ENCODE measurements at regions not wholly inside any gene's neighbourhood (a gene's known extent, or its start where the extent isn't known, plus 50 kb on each side); places are given as distances from the start of the nearest gene placed in this dataset.

DNA sequence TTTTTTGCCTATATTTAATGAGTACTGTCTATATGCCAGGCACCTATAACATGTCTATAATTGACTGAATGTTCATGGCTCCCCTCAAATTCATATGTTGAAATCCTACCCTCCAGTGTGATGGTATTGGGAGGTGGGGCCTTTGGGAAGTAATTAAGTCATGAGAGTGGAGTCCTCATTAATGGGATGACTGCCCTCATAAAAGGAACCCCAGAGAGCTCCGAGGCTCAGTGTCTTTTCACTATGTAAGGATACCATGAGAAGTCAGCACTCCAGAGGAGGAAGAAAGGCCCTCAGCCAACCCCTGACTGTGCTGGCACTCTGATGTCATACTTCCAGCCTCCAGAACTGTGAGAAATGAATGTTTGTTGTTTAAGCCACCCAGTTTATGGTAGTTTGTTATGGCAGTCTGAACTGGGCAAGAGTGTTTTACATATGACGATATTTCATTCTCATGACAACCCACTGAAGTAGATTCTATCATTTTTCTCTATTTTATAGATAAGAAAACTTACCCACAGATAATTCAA, 61.1 kb upstream of the PCGF5 start:
- ATAC-seq (ENCODE audit: low read depth) (no peak), DNase-seq (no peak)
- Histone ChIP-seq H3K36me3 (replicated peaks in 1 of 2; ENCODE audit: control extremely low read depth in 1 of 2, control insufficient read depth in 1 of 2, extremely low read depth in 1 of 2, insufficient read depth in 2 of 2, low read length in 1 of 2) (no peaks in the 10 kb centered on the region), H3K4me3 (ENCODE audit: control extremely low read depth in 1 of 5, extremely low read depth in 1 of 5, insufficient read depth in 1 of 5, low read depth in 2 of 5, low read length in 4 of 5) (no peak overlapping the region), H3K4me1 (ENCODE audit: control insufficient read depth in 2 of 2, insufficient read depth in 2 of 2, low read length in 2 of 2) (peaks cover 9 to 14% of the 10 kb centered on the region in 2 donors), H3K79me2 (ENCODE audit: control insufficient read depth, insufficient read depth, low read length) (peaks cover 22% of the 10 kb centered on the region), H3K9me3 (ENCODE audit: control extremely low read depth in 1 of 3, control insufficient read depth in 2 of 3, insufficient read depth in 1 of 3, low read length in 2 of 3) (no peaks in the 10 kb centered on the region), H2AFZ (ENCODE audit: insufficient read depth, low read depth, low read length, poor library complexity, severe bottlenecking) (no peak overlapping the region), H3K9ac (ENCODE audit: low read length) (no peak overlapping the region), H3K27me3 (replicated peaks in 1 of 4; ENCODE audit: control extremely low read depth in 1 of 4, control insufficient read depth in 3 of 4, insufficient read depth in 4 of 4, low read length in 3 of 4) (no peaks in the 10 kb centered on the region), H3K4me2 (replicated peaks; ENCODE audit: low read depth, low read length, poor library complexity, severe bottlenecking) (no peak overlapping the region), H4K20me1 (ENCODE audit: control insufficient read depth, insufficient read depth, low read length, poor library complexity, severe bottlenecking) (no peaks in the 10 kb centered on the region), H3K27ac (ENCODE audit: low read length in 2 of 2) (no peak overlapping the region)
- Mint-ChIP-seq H3K4me3 (no peak overlapping the region), H3K27ac (no peak overlapping the region), H3K9me3 (ENCODE audit: insufficient read depth) (no peaks in the 10 kb centered on the region), H3K4me1 (peaks cover 15% of the 10 kb centered on the region), H3K27me3 (no peaks in the 10 kb centered on the region)
- 86% methylated on average over 1 of the region's 2 CpGs for WGBS (ENCODE audit: insufficient coverage)
- ChIA-PET POLR2A (no interaction called here), CTCF (interaction anchor here (0.6 to 1.7 kb wide), 5 partner anchors 61 to 272 kb away, joined by 3 to 11 read pairs (median 3); partner anchors contain the start of gene PCGF5)
- TF ChIP-seq, protein P1, sequence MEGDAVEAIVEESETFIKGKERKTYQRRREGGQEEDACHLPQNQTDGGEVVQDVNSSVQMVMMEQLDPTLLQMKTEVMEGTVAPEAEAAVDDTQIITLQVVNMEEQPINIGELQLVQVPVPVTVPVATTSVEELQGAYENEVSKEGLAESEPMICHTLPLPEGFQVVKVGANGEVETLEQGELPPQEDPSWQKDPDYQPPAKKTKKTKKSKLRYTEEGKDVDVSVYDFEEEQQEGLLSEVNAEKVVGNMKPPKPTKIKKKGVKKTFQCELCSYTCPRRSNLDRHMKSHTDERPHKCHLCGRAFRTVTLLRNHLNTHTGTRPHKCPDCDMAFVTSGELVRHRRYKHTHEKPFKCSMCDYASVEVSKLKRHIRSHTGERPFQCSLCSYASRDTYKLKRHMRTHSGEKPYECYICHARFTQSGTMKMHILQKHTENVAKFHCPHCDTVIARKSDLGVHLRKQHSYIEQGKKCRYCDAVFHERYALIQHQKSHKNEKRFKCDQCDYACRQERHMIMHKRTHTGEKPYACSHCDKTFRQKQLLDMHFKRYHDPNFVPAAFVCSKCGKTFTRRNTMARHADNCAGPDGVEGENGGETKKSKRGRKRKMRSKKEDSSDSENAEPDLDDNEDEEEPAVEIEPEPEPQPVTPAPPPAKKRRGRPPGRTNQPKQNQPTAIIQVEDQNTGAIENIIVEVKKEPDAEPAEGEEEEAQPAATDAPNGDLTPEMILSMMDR (IDR thresholded peaks at IDR 0.05), result no peak
- no peak for TF ChIP-seq EZH2 (IDR thresholded peaks at IDR 0.05; ENCODE audit: borderline replicate concordance, insufficient read depth, low read depth, low read length, poor library complexity, severe bottlenecking)
- intact Hi-C loops (cut with micrococcal nuclease), result no loop called here

DNA sequence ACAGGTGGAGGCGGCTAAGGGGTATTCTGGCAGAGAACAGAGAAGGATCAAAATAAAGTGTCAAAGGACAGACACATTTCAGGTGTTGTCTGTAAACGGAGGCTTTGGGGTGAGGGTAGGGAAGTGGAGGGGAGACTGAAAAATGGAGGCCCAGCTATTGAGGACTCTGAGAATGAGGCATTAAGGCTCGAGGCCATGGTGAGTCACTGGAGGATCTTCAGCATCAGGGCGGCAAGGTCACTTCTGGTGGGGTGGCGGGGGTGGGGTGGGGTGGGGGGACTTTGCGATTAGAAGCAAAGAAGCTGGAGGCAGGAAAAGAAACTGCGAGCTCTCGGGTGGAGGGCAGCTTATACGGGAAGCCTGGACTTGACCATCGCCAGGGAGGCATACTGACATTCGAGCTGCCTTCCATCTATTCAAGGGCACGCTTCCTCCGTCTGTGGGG, 58.4 kb upstream of the PCGF5 start:
- ATAC-seq (ENCODE audit: low read depth) (no peak), DNase-seq (no peak)
- Mint-ChIP-seq H3K27ac (peak overlapping the region; percentile 95), H3K4me1 (peaks cover 37% of the 10 kb centered on the region), H3K9me3 (ENCODE audit: insufficient read depth) (no peaks in the 10 kb centered on the region), H3K4me3 (peak overlapping the region; percentile 88), H3K27me3 (no peaks in the 10 kb centered on the region)
- intact Hi-C loops (cut with micrococcal nuclease), result loop anchor here (1.0 to 5.0 kb wide), 7 partner anchors 60 to 1860 kb away; partner anchors contain the start of genes BTAF1, HECTD2 and IFIT2
- Histone ChIP-seq H4K20me1 (ENCODE audit: control insufficient read depth, insufficient read depth, low read length, poor library complexity, severe bottlenecking) (peaks cover 19% of the 10 kb centered on the region), H3K9ac (ENCODE audit: low read length) (peak overlapping the region; percentile 85), H3K4me3 (ENCODE audit: control extremely low read depth in 1 of 5, extremely low read depth in 1 of 5, insufficient read depth in 1 of 5, low read depth in 2 of 5, low read length in 4 of 5) (peak overlapping the region; percentile 42 to 83 (median 77)), H3K27ac (ENCODE audit: low read length in 2 of 2) (peak overlapping the region; percentile 68 to 88), H3K79me2 (ENCODE audit: control insufficient read depth, insufficient read depth, low read length) (peaks cover 46% of the 10 kb centered on the region), H2AFZ (ENCODE audit: insufficient read depth, low read depth, low read length, poor library complexity, severe bottlenecking) (peak overlapping the region; percentile 86), H3K9me3 (ENCODE audit: control extremely low read depth in 1 of 3, control insufficient read depth in 2 of 3, insufficient read depth in 1 of 3, low read length in 2 of 3) (no peaks in the 10 kb centered on the region), H3K4me2 (replicated peaks; ENCODE audit: low read depth, low read length, poor library complexity, severe bottlenecking) (peak overlapping the region; percentile 93), H3K36me3 (replicated peaks in 1 of 2; ENCODE audit: control extremely low read depth in 1 of 2, control insufficient read depth in 1 of 2, extremely low read depth in 1 of 2, insufficient read depth in 2 of 2, low read length in 1 of 2) (no peaks in the 10 kb centered on the region), H3K27me3 (replicated peaks in 1 of 4; ENCODE audit: control extremely low read depth in 1 of 4, control insufficient read depth in 3 of 4, insufficient read depth in 4 of 4, low read length in 3 of 4) (no peaks in the 10 kb centered on the region), H3K4me1 (ENCODE audit: control insufficient read depth in 2 of 2, insufficient read depth in 2 of 2, low read length in 2 of 2) (peaks cover 14 to 15% of the 10 kb centered on the region in 2 donors)
- ChIA-PET CTCF (interaction anchor here (0.6 to 5.9 kb wide), 10 partner anchors 13 to 253 kb away, joined by 3 to 70 read pairs (median 6); partner anchors contain the start of gene PCGF5), POLR2A (interaction anchor here (0.6 to 3.2 kb wide), 11 partner anchors 39 to 636 kb away, joined by 3 to 39 read pairs (median 4); partner anchors contain the start of genes PCGF5 and TNKS2)
- TF ChIP-seq, protein P1 (IDR thresholded peaks at IDR 0.05), result no peak
- TF ChIP-seq EZH2 (IDR thresholded peaks at IDR 0.05; ENCODE audit: borderline replicate concordance, insufficient read depth, low read depth, low read length, poor library complexity, severe bottlenecking), result no peak
- WGBS (ENCODE audit: insufficient coverage), result 14% methylated on average over 9 of the region's 13 CpGs

All from B cell (primary cell).